GM19372 (cell line): ENCODE measurements at regions not wholly inside any gene's neighbourhood (a gene's known extent, or its start where the extent isn't known, plus 50 kb on each side); places are given as distances from the start of the nearest gene placed in this dataset.

ENCODE experiments used
- ATAC-seq: cut with Tn5 transposase; IDR thresholded peaks from one replicate; pipeline ENCODE4 v1.9.1; 2021; ENCODE audit warnings: mild to moderate bottlenecking, low read depth, moderate library complexity; ENCODE audit not compliant: unreplicated experiment

GRCh38 chr13:22662771-22663170 lies 518.0 kb upstream of the SGCG start:
- ATAC-seq, result no peak

- no peak for ATAC-seq
These were observed 515.3 kb upstream of the SGCG start for GRCh38 chr13:22665506-22665905.

GRCh38 chr13:22690756-22691155 lies 490.0 kb upstream of the SGCG start:
- ATAC-seq, result no peak

DNA sequence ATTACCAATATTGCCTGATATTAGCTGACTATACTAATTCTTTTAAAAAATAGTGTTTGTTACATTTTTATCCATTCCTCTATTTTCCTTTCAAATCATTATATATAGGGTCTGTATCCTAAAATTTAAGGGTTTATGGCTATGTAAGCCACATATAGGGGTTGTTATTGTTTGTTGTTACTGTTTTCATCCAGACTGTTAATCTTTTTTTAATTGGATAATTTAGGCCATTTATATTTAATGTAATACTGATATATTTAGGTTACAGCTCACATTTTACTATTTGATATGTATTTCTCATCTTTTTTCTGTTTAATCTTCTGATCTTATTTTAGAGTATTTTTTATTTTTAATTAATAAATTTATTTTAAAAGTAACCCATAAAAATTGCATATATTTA lies 487.1 kb upstream of the SGCG start:
- ATAC-seq, result no peak

DNA sequence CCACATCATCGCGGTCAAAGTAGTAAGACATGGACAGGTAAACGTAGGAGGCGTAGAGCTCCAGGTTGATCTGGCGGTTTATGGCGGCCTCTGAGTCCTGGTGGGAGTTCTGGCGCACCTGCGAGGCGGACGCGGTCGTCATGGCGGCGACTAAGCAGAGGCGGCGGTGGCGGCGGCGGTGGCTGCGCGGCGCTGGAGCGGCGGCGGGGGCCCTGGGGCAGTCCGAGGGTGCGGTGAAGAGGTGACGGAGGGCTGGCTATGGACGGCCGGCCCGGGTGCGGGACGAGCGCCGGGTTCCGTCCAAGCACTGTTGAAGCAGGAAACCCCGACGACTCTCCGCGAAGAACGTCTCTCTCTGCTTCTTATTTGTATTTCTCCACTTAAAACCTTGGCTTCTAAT lies 484.3 kb upstream of the SGCG start:
- no peak for ATAC-seq

- no peak for ATAC-seq
These were observed 482.3 kb upstream of the SGCG start for GRCh38 chr13:22698467-22698866.

DNA sequence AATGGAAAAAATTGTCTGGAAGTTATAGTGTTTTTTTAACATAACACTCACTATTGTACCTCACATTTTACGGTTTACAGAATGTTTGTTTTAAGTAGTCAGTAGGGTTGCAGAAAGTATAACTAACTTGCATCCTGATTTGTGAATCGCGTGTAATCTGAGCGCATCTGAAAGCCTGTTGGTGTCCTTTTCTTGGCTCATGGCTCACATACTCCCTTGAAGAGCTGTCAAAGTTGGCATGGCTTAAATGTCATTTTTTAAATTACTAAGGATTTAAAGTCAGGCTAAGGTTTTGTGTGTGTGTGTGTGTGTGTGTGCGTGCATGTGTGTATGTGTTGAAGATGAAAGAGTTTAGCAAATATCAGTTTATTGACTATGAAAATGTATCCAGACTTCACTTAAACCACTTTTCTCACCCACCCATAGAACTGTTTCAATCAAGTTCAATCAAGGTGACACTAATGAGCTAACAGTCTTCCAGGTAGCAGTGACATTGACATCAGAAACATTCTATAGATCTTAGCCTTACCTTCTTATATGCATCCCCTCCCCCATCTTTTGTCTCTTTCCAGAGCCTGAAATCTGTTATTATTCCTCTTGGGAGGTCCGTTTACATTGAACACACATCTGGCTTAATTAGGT lies 480.4 kb upstream of the SGCG start:
- ATAC-seq, result no peak

GRCh38 chr13:22703601-22704209 lies 477.1 kb upstream of the SGCG start:
- ATAC-seq, result no peak

- ATAC-seq, result no peak
These were observed 472.8 kb upstream of the SGCG start for GRCh38 chr13:22707946-22708345.

- no peak for ATAC-seq
These were observed 463.7 kb upstream of the SGCG start for GRCh38 chr13:22717036-22717435.

DNA sequence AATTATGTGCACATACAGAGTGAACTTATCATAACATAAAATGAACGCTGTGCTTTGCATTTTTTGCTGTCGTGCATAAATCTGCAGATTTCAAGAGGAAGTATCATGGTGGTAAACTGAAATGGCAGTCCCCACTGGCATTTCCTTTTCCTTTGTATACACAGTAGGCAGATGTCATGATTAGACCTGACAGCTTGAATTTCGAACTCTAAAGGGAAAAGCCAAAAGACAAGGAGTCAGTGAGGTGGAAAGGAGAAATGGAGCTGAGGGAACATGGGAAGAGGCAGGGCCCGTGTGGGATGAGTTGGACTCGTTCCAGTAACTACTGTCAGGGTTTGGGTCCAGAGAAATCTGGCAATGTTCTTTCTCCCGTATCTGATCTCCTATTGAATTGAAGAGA lies 454.1 kb upstream of the SGCG start:
- no peak for ATAC-seq

DNA sequence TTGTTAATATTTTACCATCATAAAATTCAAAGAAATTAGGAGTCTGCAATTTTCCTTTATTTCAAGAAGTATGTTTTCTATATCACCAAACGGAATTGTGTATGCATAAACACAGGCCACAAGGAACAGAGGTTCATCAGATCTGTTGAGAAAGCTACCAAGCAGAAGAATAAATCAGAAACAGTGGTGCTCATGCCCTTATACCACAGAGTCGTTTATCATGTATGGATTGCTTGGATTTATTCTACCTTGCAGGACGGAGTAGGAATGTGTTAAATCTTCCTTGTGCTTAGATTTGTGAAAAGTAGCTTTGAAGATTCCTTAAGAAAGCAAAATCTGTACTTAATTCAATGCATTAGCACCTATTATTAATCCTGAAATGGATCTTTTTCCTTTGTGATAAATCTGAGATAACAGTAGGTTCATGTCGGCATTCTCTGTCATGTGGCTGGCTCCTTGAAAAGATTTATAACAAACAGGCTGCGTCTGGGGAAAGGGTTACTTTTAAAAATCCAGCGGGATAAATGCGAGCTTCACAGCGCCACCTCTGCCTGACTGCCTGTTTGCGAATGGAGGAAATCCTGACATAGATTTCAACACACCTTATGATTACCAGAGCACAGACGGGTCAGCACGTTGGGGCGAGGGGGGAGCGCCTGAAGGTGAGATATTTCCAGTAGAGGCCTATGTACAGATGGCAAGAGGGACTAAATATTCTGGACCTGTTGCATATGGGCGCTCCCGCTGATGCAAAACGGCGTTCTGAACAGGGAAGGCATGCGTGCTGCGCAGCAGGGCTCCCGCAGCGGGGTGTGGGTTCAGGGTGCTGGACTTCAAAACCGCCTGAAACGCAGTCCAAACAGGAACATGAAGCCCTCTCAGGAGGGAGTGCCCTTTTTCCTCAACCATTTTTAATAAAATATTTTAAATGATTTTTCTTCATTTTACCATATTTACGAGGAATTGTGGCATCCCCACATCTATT lies 445.5 kb upstream of the SGCG start:
- ATAC-seq, result no peak

GRCh38 chr13:22736084-22736767 lies 444.6 kb upstream of the SGCG start:
- no peak for ATAC-seq

DNA sequence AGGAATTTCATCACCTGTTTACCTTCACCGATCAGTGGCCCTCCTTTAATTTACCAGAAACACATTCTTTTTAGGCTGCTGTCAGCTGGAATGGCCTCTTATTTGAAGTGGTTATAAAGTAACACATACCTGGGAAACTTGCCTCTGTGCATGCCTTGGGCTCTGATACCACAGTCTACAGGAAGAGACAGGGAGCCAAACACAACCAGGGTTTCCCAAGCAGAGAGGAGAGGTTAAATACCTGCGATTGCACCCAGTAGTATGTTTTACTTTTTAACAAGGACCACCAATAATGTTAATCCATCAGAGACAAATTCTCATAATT lies 444.0 kb upstream of the SGCG start:
- no peak for ATAC-seq

DNA sequence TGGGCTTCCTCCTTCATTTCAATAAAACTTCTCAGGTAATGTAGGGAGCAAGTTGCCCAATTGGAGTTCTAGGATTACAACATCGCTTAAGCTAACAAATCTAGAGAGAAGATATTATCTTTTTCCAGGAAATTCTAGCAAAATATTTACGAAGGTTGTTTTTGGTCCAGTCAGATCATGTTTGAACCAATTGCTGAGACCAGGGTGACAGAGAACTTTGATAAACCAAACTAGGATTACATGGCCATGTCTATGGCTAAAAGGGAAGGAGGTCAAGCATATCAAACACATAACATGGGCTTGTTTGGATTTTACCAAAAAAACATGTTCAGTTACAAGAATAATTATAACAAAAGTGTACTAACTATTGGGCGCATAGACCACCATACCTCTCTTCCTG lies 442.4 kb upstream of the SGCG start:
- no peak for ATAC-seq

GRCh38 chr13:22740264-22740663 lies 440.5 kb upstream of the SGCG start:
- ATAC-seq, result no peak

DNA sequence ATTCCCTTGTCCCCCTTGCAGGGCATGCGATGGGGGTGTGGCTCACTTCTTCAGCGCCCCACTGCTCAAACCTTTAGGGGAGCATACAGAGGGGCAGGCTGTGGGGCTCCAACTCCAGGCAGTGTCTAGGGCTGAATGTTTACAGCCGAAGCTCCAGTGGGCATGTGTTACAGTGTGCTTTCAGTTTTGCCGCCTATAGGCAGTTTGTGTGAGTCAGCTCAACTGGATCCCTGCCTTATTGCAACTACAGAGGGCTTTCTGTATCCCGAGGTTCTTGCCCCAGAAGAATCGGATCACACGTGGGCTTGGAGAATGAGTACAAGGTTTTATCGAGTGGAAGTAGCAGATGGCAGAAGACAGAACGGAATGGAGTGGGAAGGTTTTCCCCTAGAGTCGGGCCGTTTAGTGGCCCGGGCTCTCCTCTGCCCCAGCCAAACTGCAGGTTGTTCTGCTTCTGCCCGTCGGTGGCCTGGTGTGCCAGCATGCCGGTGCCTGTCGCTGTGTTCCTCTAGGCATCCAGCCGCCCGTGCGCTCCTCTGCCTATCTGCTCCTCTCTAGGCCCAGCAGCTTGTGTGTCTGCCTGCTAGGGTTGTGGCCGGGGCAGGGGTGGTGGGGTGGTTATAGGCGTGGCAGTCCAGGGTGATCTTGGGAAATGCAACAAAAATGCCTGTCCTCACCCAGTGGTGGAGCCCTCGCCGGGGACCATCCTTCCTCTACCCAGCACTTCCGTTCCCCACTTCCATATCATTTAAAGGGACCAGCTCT lies 435.9 kb upstream of the SGCG start:
- no peak for ATAC-seq

DNA sequence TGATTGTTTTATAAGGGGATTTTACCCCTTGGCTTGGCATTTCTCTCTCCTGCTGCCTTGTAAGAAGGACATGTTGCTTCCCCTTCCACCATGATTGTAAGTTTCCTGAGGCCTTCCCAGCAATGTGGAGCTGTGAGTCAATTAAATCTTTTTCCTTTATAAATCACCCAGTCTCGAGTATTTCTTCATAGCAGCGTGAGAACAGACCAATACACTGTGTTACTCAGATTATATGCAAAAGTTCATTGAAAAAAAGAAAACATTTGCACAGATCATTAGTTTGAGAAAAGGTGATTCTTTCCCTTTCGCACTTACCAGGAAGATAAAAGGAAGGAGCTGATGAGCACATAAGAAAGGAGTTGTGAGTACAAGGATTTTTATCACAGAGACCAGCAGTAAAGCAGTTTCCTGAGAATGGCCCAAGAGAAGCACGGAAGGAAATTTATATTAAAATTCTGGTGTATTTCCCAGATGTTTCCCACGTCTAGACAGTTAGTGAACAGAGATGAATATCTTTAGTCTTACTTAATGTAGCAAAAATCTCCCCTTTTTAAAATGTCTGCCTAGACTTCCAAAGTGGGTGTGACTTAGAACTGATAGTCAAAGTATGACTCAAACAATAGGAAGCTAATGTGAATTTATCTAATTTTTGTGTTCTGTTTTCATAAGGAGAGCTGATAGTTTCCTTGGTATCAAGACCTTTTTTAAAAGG lies 431.8 kb upstream of the SGCG start:
- ATAC-seq, result no peak

DNA sequence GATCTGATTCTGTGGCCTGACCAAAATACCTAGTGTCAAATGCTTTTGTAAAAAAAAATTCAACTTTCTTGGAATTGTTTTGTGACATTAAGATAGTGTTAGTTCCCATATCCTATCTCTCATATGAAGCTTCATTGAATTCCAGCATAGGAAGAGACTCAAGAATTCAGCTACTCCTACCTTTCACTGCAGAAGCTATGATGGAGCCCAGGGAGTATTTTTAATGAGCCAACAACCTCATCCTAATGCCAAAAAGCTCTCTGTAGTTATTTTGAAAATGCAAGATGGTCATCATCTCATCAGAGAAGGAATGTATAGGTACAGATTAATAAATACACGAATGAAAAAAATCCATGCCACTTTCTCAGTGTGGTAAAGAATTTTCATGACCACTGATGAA lies 431.2 kb upstream of the SGCG start:
- ATAC-seq, result no peak
